Femur (tissue), 1 donor: ENCODE measurements at regions not wholly inside any gene's neighbourhood (a gene's known extent, or its start where the extent isn't known, plus 50 kb on each side); places are given as distances from the start of the nearest gene placed in this dataset.
A peak's percentile ranks its signal among the peaks of the same experiment; 100 is the strongest.

ENCODE experiments used
- DNase-seq: peaks from one replicate; pipeline ENCODE4 v3.0.0-alpha.2; 2017

- DNase-seq = peak; percentile 70
These were observed 51.3 kb upstream of the GPR26 start for GRCh38 chr10:123614888-123615287.
